Transverse colon (tissue), 4 donors: ENCODE measurements at regions not wholly inside any gene's neighbourhood (a gene's known extent, or its start where the extent isn't known, plus 50 kb on each side); places are given as distances from the start of the nearest gene placed in this dataset.

ENCODE experiments used
- DNase-seq: peaks from one replicate; pipeline ENCODE4 v3.0.0-alpha.2; 2019
- H3K27ac ChIP-seq, 4 donors: fragments of 200-600 bp; sonication (generic); 2 replicates each; pipeline ENCODE4 v1.5.1; 2016 to 2018; ENCODE audit warnings: inconsistent platforms in 4 of 4
- H3K27me3 ChIP-seq: fragments of 200-600 bp; sonication (generic); 2 replicates; pipeline ENCODE4 v1.5.1; 2017; ENCODE audit warnings: inconsistent platforms
- H3K36me3 ChIP-seq, 4 donors: fragments of 200-600 bp; sonication (generic); 2 replicates each; pipeline ENCODE4 v1.5.1; 2017 to 2019; ENCODE audit warnings: inconsistent platforms in 4 of 4
- H3K4me1 ChIP-seq, 4 donors: fragments of 200-600 bp; sonication (generic); 2 replicates each; pipeline ENCODE4 v1.5.1; 2017 to 2020; ENCODE audit warnings: inconsistent platforms in 4 of 4
- H3K4me3 ChIP-seq, 4 donors: fragments of 200-600 bp; sonication (generic); 1 replicate in 1 of 4; 2 replicates in 3 of 4; pipeline versions ENCODE4 v1.5.1 to v1.6.1; 2017 to 2019; ENCODE audit warnings: inconsistent platforms in 4 of 4
- H3K9me3 ChIP-seq, 2 donors: fragments of 200-600 bp; sonication (generic); 2 replicates each; pipeline ENCODE4 v1.5.1; 2017 to 2019; ENCODE audit warnings: inconsistent platforms in 2 of 2
- EP300 ChIP-seq: sonication (generic); formaldehyde crosslinking; IDR thresholded peaks from one replicate; pipeline ENCODE4 v1.6.1; 2017; ENCODE audit warnings: antibody characterized with exemption, low read depth
- POLR2A ChIP-seq: fragments of 450-650 bp; IDR thresholded peaks from one replicate; pipeline ENCODE4 v1.6.1; 2016; ENCODE audit warnings: antibody characterized with exemption, mild to moderate bottlenecking, moderate library complexity
- POLR2AphosphoS5 ChIP-seq, 3 donors: sonication (generic); formaldehyde crosslinking; IDR thresholded peaks; one replicate each; pipeline ENCODE4 v1.6.1; 2016; ENCODE audit warnings: antibody characterized with exemption in 3 of 3
- WGBS, 2 donors: methylation state at CpG; one replicate each; pipeline ENCODE4 v1.1.5; 2018; ENCODE audit warnings: low coverage in 1 of 2; 5-methylcytosine and 5-hydroxymethylcytosine counted together
- in situ Hi-C, 4 donors: fragments of 200-750 bp; cut with MboI; loops; one replicate each; pipeline versions ENCODE4 v1.15.0 to v1.15.1; 2017; ENCODE audit warnings: low sequenced_read_pairs in 3 of 4, low pct_ligation_motif_present in 1 of 4, low pct_unique_long_range_greater_than_20kb in 1 of 4
- intact Hi-C: fragments of 100-400 bp; cut with DNase I; formaldehyde crosslinking; loops from one replicate; pipeline ENCODE4 v1.15.1; 2023; ENCODE audit warnings: low total_unique reads
- TF ChIP-seq, protein P1 (sequence below), 5 experiments: fragments of 200-600 bp in 3 of 5; fragments of 450-650 bp in 2 of 5; sonication (generic) in 3 of 5; IDR thresholded peaks; 1 replicate in 2 of 5; 2 replicates in 3 of 5; pipeline ENCODE4 v1.5.1; 2016 to 2017; ENCODE audit warnings: antibody characterized with exemption in 5 of 5, inconsistent platforms in 3 of 5, mild to moderate bottlenecking in 2 of 5, moderate library complexity in 1 of 5

DNA sequence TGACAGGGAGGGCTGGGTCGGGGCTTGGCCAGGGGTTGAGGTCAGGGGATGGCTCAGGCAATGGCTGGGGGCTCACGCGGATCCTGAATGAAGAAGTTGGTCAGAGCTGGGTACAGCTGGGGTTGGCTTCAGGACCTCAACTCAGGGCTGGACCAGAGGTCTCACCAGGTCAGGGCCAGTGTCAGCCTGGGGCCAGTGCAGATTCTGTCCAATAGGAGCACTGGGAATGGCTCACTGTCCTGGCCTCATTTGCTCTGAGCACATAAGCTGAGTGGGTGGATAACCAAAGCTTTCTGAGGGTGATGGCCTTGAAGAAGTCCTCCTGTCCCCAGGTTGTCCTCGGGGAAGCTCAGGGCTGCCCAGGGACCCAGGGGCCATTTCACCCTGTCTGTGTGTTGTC is 54.9 kb upstream of the PCBD1 start:
- no peaks in the 10 kb centered on the region for H3K36me3 ChIP-seq
- DNase-seq: no peak
- intact Hi-C loops (no loop called here), in situ Hi-C loops (loop anchor here in 1 of 4 donors (25.0 kb wide), 1 partner anchor 244 kb away; no protein-coding TSS in a partner anchor)
- H3K27ac ChIP-seq: no peak overlapping the region
- no peaks in the 10 kb centered on the region for H3K9me3 ChIP-seq
- TF ChIP-seq POLR2A (no peak), POLR2AphosphoS5 (IDR thresholded peaks at IDR 0.05) (no peak), EP300 (no peak)
- TF ChIP-seq, protein P1, sequence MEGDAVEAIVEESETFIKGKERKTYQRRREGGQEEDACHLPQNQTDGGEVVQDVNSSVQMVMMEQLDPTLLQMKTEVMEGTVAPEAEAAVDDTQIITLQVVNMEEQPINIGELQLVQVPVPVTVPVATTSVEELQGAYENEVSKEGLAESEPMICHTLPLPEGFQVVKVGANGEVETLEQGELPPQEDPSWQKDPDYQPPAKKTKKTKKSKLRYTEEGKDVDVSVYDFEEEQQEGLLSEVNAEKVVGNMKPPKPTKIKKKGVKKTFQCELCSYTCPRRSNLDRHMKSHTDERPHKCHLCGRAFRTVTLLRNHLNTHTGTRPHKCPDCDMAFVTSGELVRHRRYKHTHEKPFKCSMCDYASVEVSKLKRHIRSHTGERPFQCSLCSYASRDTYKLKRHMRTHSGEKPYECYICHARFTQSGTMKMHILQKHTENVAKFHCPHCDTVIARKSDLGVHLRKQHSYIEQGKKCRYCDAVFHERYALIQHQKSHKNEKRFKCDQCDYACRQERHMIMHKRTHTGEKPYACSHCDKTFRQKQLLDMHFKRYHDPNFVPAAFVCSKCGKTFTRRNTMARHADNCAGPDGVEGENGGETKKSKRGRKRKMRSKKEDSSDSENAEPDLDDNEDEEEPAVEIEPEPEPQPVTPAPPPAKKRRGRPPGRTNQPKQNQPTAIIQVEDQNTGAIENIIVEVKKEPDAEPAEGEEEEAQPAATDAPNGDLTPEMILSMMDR (IDR thresholded peaks at IDR 0.05): no peak
- no peaks in the 10 kb centered on the region for H3K27me3 ChIP-seq
- no peak overlapping the region for H3K4me3 ChIP-seq
- H3K4me1 ChIP-seq: peaks cover 0 to 5% (median 0%) of the 10 kb centered on the region in 4 donors
- WGBS, 2 donors: 70% methylated on average over 4 of the region's 4 CpGs; no CpG with 5 or more reads in 1 of the 2 donors

DNA sequence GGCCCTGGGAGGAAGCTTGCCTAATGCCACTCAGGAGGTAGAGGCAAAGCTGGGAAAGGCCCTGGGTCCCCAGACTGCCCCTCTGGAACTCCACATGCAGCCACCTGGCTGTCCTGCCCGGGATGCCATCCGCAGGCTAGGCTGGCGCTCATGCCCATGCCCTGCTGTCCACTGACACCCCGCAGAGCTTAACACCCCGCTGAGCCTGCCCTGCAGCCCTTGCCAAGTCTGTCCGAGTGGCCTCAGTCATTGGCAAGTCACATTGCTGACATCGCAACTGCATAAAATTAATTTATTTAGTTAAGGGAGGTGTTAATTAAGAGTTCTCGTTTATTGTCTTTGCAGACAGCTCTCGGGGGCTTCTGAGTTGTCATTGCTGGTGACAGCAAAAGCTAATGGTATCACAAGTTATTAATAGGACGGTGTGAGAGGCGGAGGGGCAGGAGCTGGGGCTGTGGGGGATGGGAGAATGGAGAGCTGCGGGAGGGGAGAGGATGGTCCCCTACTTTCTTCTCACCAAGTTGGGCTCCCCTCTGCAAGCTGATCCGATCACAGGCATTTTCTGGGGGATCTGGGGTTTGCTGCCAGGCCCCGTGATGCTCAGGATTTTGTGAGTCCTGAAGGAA is 55.6 kb upstream of the PCBD1 start:
- no peaks in the 10 kb centered on the region for H3K9me3 ChIP-seq
- no peaks in the 10 kb centered on the region for H3K36me3 ChIP-seq
- no peaks in the 10 kb centered on the region for H3K27me3 ChIP-seq
- H3K4me3 ChIP-seq: no peak overlapping the region
- peaks cover 0 to 5% (median 0%) of the 10 kb centered on the region in 4 donors for H3K4me1 ChIP-seq
- in situ Hi-C loops (loop anchor here in 1 of 4 donors (25.0 kb wide), 1 partner anchor 243 kb away; no protein-coding TSS in a partner anchor), intact Hi-C loops (no loop called here)
- no peak overlapping the region for H3K27ac ChIP-seq
- no peak for DNase-seq
- WGBS, 2 donors: 86 to 87% methylated on average over 4 to 14 of the region's 14 CpGs
- TF ChIP-seq POLR2AphosphoS5 (IDR thresholded peaks at IDR 0.05): no peak
- no peak for TF ChIP-seq POLR2A
- TF ChIP-seq EP300: no peak
- TF ChIP-seq, protein P1 (IDR thresholded peaks at IDR 0.05): no peak

DNA sequence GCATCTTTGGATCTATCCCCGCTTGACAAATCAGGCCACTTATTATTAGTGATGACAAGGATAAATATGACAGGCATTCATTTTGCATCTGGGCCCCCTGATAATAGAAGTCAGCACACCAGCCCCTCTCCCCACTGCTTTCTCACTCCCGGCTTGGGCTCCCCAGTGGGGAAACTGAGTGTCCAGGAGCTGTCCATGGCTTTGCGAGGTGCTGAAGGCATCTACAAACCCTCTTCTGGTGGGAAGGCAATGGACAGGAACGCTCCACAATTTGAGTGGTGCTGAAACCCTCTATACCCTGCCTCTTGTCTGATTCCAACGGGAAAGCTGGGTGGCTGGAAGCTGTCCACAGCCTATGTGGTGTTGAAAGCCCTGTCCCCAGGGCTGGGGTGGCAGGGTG is 61.7 kb upstream of the PCBD1 start:
- WGBS, 2 donors: 87% methylated on average over 5 of the region's 5 CpGs; no CpG with 5 or more reads in 1 of the 2 donors
- Histone ChIP-seq H3K27me3 (no peaks in the 10 kb centered on the region), H3K27ac (no peak overlapping the region)

DNA sequence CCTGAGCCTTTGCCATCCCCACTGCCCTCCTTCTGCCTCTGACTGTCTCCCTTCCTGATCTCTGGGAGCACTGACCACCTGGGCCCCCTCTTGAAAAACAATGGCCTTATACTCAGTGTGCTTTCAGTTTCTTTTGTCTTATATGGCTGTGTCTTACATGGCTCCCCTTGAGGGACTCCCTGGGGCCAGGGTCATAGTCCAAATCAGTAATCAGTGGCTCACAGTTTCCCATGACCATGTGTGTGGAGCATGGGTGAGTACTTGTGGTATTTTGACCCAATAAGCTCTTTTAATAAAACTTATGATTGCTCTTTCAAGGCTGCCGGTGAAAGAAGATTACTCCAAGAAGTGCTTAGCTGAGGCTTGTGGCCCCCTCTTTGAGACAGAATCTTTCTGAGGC is 62.4 kb upstream of the PCBD1 start:
- Histone ChIP-seq H3K36me3 (no peaks in the 10 kb centered on the region), H3K4me1 (no peaks in the 10 kb centered on the region), H3K9me3 (no peaks in the 10 kb centered on the region), H3K27ac (no peak overlapping the region), H3K4me3 (no peak overlapping the region), H3K27me3 (no peaks in the 10 kb centered on the region)
- 94% methylated on average over 1 of the region's 1 CpG; no CpG with 5 or more reads in 1 of the 2 donors for WGBS, 2 donors
- intact Hi-C loops: no loop called here
- no peak for DNase-seq
- in situ Hi-C loops: no loop called here
- TF ChIP-seq POLR2A (no peak), POLR2AphosphoS5 (IDR thresholded peaks at IDR 0.05) (no peak), EP300 (no peak)
- TF ChIP-seq, protein P1 (IDR thresholded peaks at IDR 0.05): no peak

More for the DNA sequence above, 61.7 kb upstream of the PCBD1 start:
- TF ChIP-seq EP300: no peak
- in situ Hi-C loops (no loop called here), intact Hi-C loops (no loop called here)
- Histone ChIP-seq H3K36me3 (no peaks in the 10 kb centered on the region), H3K4me3 (no peak overlapping the region), H3K4me1 (no peaks in the 10 kb centered on the region), H3K9me3 (no peaks in the 10 kb centered on the region)
- no peak for DNase-seq
